ENCODE measurements at regions not wholly inside any gene's neighbourhood (a gene's known extent, or its start where the extent isn't known, plus 50 kb on each side); places are given as distances from the start of the nearest gene placed in this dataset.
A peak's percentile ranks its signal among the peaks of the same experiment; 100 is the strongest.

GRCh38 chr2:236659758-236660150 lies 90.1 kb downstream of the ACKR3 start:
- Mint-ChIP-seq H3K4me1 (ENCODE audit: low read depth) (no peaks in the 10 kb centered on the region), H3K36me3 (ENCODE audit: insufficient read depth in 2 of 2) (no peaks in the 10 kb centered on the region), H3K9me3 (no peaks in the 10 kb centered on the region), H3K27me3 (ENCODE audit: low read depth) (peaks cover 46% of the 10 kb centered on the region), H3K4me3 (no peak overlapping the region), H3K27ac (no peak overlapping the region)
- DNase-seq (no peak), ATAC-seq (replicated peaks in 1 of 2) (no peak)

DNA sequence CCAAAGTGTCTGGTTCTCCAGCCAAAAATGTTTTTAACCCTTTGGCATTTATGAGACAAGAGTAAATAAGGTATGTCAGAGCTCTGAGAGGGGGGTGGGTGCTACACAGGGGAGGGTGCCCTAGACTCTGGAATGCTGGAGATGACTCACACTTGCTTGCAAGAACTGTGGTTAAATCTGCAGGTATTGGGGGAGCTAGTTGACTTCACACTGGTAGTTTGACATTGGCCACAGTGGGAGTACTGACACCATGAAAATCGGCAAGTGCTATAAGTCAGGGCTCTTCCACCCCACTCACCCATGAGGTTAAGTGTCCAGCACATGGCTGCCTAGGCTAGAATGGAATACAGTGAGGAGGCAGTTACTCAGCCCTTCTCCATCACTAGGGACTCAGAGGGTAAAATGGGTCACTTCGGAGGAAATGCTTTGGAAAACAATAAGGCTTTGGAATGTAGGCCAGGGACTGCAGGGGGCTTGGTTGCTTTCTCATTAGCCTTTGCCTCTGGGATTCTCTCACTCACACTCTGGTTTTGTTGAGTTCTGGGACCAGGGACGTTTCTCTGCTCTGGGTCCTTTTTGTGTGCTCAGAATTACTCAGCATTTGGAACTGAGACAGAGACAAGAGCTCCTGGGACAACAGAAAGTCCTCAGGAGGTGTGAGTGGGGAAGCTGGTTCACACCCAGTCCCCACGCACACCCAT lies 91.6 kb downstream of the ACKR3 start:
- no peak overlapping the region for H3K4me3 Mint-ChIP-seq
- ATAC-seq (replicated peaks in 1 of 2) (no peak), DNase-seq (no peak)
- H3K9me3 Mint-ChIP-seq: no peaks in the 10 kb centered on the region
- H3K27ac Mint-ChIP-seq: no peak overlapping the region
- peaks cover 50% of the 10 kb centered on the region for H3K27me3 Mint-ChIP-seq (ENCODE audit: low read depth)
- no peaks in the 10 kb centered on the region for H3K4me1 Mint-ChIP-seq (ENCODE audit: low read depth)
- no peaks in the 10 kb centered on the region for H3K36me3 Mint-ChIP-seq (ENCODE audit: insufficient read depth in 2 of 2)

- no peaks in the 10 kb centered on the region for H3K36me3 Mint-ChIP-seq (ENCODE audit: insufficient read depth in 2 of 2)
- peaks cover 0 to 2% of the 10 kb centered on the region in 2 donors for H3K9me3 Mint-ChIP-seq
- no peak for DNase-seq
- no peak for ATAC-seq (replicated peaks in 1 of 2)
- H3K4me3 Mint-ChIP-seq: no peak overlapping the region
- H3K27me3 Mint-ChIP-seq (ENCODE audit: low read depth): peaks cover 55% of the 10 kb centered on the region
- H3K4me1 Mint-ChIP-seq (ENCODE audit: low read depth): no peaks in the 10 kb centered on the region
- no peak overlapping the region for H3K27ac Mint-ChIP-seq
Measured at GRCh38 chr2:236661762-236662110, 92.1 kb downstream of the ACKR3 start.

- ATAC-seq (replicated peaks in 1 of 2) (no peak), DNase-seq (no peak)
- Mint-ChIP-seq H3K4me3 (no peak overlapping the region), H3K36me3 (ENCODE audit: insufficient read depth in 2 of 2) (no peaks in the 10 kb centered on the region), H3K27me3 (ENCODE audit: low read depth) (peaks cover 49% of the 10 kb centered on the region), H3K9me3 (peaks cover 0 to 2% of the 10 kb centered on the region in 2 donors), H3K4me1 (ENCODE audit: low read depth) (no peaks in the 10 kb centered on the region), H3K27ac (no peak overlapping the region)
Measured at GRCh38 chr2:236662231-236663185, 92.9 kb downstream of the ACKR3 start.

DNA sequence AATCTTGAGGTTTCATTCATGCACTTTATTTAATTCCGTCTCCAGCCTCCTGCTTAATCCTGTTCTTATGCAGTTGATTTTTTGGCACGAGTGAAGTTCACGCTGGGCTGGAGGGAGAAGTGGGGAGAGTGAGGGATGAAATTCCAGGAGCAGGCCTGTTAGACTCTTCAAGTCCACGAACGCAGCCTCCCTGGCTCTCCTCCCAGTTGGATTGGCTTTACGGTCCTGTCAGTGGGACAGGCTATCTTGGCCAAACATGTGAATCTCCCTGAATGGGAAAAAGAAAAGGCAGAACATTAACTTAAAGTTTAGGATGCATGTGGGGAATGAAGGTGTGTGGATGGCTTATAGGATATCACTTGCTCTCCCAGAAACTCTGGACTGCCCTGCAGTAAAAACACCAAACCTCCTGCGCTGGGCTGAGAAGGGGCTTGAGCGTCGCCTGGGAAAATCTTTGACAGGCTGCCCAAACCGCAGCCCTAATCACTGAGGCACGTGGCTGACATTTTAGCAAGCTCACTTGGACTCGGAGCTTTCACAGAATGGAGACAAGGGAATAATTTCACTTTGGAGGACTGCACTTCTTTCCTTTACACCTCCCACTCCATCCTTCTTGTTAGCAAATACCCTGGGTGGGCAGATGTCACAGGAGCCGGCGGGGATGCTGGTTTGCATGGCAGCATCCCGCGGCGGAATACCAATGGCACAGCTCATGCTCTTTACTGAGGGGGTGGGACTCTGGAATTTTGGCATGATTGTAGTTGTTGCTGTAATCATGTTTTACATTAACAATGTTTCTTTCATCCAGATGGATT lies 93.9 kb downstream of the ACKR3 start:
- H3K36me3 Mint-ChIP-seq (ENCODE audit: insufficient read depth in 2 of 2): no peaks in the 10 kb centered on the region
- DNase-seq: no peak
- no peaks in the 10 kb centered on the region for H3K4me1 Mint-ChIP-seq (ENCODE audit: low read depth)
- H3K9me3 Mint-ChIP-seq: peaks cover 0 to 2% of the 10 kb centered on the region in 2 donors
- no peak overlapping the region for H3K27ac Mint-ChIP-seq
- peaks cover 41% of the 10 kb centered on the region for H3K27me3 Mint-ChIP-seq (ENCODE audit: low read depth)
- H3K4me3 Mint-ChIP-seq: no peak overlapping the region
- no peak for ATAC-seq (replicated peaks in 1 of 2)

DNA sequence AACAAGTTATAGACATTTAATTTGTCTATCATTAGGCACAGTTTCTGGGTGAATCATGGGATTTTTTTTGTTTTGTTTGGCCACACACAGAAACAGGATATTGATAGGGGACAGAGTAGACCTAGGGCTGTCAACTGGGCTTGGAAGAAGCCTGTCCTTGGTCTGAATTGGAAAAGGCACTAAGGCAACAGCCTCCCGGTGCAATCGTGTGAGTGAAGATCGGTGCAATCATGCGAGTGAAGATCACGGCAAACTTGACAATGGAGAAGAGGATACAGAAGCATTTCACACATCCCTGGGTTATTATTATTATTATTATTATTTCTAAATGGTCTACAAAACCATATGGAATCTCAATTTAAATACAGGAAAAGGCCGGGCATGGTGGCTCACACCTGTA lies 94.5 kb downstream of the ACKR3 start:
- H3K27me3 Mint-ChIP-seq (ENCODE audit: low read depth): peaks cover 39% of the 10 kb centered on the region
- no peak overlapping the region for H3K4me3 Mint-ChIP-seq
- H3K4me1 Mint-ChIP-seq (ENCODE audit: low read depth): no peaks in the 10 kb centered on the region
- ATAC-seq (replicated peaks in 1 of 2) (no peak), DNase-seq (no peak)
- H3K27ac Mint-ChIP-seq: no peak overlapping the region
- H3K9me3 Mint-ChIP-seq: peaks cover 0 to 2% of the 10 kb centered on the region in 2 donors
- H3K36me3 Mint-ChIP-seq (ENCODE audit: insufficient read depth in 2 of 2): no peaks in the 10 kb centered on the region

DNA sequence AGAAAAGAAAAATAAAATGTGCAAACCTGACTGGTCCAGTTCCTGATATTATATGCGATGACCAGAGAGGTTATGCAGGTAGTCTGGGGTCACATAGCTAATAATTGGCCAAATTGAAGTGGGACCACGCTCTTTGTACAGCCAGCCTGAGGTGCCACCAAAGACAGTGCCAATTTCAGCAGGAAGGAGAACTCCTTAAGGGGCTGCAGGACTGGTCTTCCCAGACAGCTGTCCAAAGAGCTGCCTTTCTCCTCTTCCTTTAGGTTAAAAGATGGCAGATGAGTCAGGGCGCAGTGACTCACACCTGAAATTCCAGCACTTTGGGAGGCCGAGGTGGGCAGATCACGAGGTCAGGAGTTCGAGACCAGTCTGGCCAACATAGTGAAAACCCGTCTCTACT lies 95.5 kb downstream of the ACKR3 start:
- peaks cover 0 to 2% of the 10 kb centered on the region in 2 donors for H3K9me3 Mint-ChIP-seq
- no peak overlapping the region for H3K27ac Mint-ChIP-seq
- ATAC-seq (replicated peaks in 1 of 2) (no peak), DNase-seq (no peak)
- H3K27me3 Mint-ChIP-seq (ENCODE audit: low read depth): peaks cover 33% of the 10 kb centered on the region
- H3K36me3 Mint-ChIP-seq (ENCODE audit: insufficient read depth in 2 of 2): no peaks in the 10 kb centered on the region
- H3K4me3 Mint-ChIP-seq: no peak overlapping the region
- H3K4me1 Mint-ChIP-seq (ENCODE audit: low read depth): no peaks in the 10 kb centered on the region

- Mint-ChIP-seq H3K27me3 (ENCODE audit: low read depth) (peaks cover 27% of the 10 kb centered on the region), H3K36me3 (ENCODE audit: insufficient read depth in 2 of 2) (no peaks in the 10 kb centered on the region), H3K4me1 (ENCODE audit: low read depth) (no peaks in the 10 kb centered on the region), H3K27ac (no peak overlapping the region), H3K4me3 (no peak overlapping the region), H3K9me3 (peaks cover 0 to 2% of the 10 kb centered on the region in 2 donors)
- ATAC-seq (replicated peaks in 1 of 2) (no peak), DNase-seq (peak in 1 of 2 donors; percentile 3)
Measured at GRCh38 chr2:236665572-236666118, 96.0 kb downstream of the ACKR3 start.

- H3K36me3 Mint-ChIP-seq (ENCODE audit: insufficient read depth in 2 of 2): no peaks in the 10 kb centered on the region
- H3K4me3 Mint-ChIP-seq: no peak overlapping the region
- ATAC-seq (replicated peaks in 1 of 2) (no peak), DNase-seq (no peak)
- H3K27ac Mint-ChIP-seq: no peak overlapping the region
- peaks cover 23% of the 10 kb centered on the region for H3K27me3 Mint-ChIP-seq (ENCODE audit: low read depth)
- H3K4me1 Mint-ChIP-seq (ENCODE audit: low read depth): no peaks in the 10 kb centered on the region
- H3K9me3 Mint-ChIP-seq: peaks cover 0 to 2% of the 10 kb centered on the region in 2 donors
Measured at GRCh38 chr2:236666646-236667204, 97.1 kb downstream of the ACKR3 start.

- peaks cover 20% of the 10 kb centered on the region for H3K27me3 Mint-ChIP-seq (ENCODE audit: low read depth)
- no peak overlapping the region for H3K27ac Mint-ChIP-seq
- no peaks in the 10 kb centered on the region for H3K36me3 Mint-ChIP-seq (ENCODE audit: insufficient read depth in 2 of 2)
- peaks cover 0 to 2% of the 10 kb centered on the region in 2 donors for H3K9me3 Mint-ChIP-seq
- no peak overlapping the region for H3K4me3 Mint-ChIP-seq
- DNase-seq (no peak), ATAC-seq (replicated peaks in 1 of 2) (no peak)
- no peaks in the 10 kb centered on the region for H3K4me1 Mint-ChIP-seq (ENCODE audit: low read depth)
Measured at GRCh38 chr2:236667526-236667925, 97.9 kb downstream of the ACKR3 start.

- no peak for ATAC-seq (replicated peaks in 1 of 2)
- DNase-seq: no peak
- Mint-ChIP-seq H3K4me1 (ENCODE audit: low read depth) (no peaks in the 10 kb centered on the region), H3K9me3 (peaks cover 0 to 2% of the 10 kb centered on the region in 2 donors), H3K4me3 (no peak overlapping the region), H3K36me3 (ENCODE audit: insufficient read depth in 2 of 2) (no peaks in the 10 kb centered on the region), H3K27me3 (ENCODE audit: low read depth) (peaks cover 10% of the 10 kb centered on the region), H3K27ac (no peak overlapping the region)
Measured at GRCh38 chr2:236668531-236668969, 98.9 kb downstream of the ACKR3 start.

GRCh38 chr2:236670235-236670620 lies 100.6 kb downstream of the ACKR3 start:
- H3K9me3 Mint-ChIP-seq: peaks cover 0 to 2% of the 10 kb centered on the region in 2 donors
- H3K27me3 Mint-ChIP-seq (ENCODE audit: low read depth): peaks cover 9% of the 10 kb centered on the region
- no peak for ATAC-seq (replicated peaks in 1 of 2)
- H3K4me1 Mint-ChIP-seq (ENCODE audit: low read depth): no peaks in the 10 kb centered on the region
- no peaks in the 10 kb centered on the region for H3K36me3 Mint-ChIP-seq (ENCODE audit: insufficient read depth in 2 of 2)
- no peak for DNase-seq
- H3K27ac Mint-ChIP-seq: no peak overlapping the region
- no peak overlapping the region for H3K4me3 Mint-ChIP-seq

All from activated T-cell treated with anti-CD3 and anti-CD28 coated beads, Interleukin-2, amount 50 U/mL, for 72 hours (primary cell).